IPS-18c (cell line): ENCODE measurements at regions not wholly inside any gene's neighbourhood (a gene's known extent, or its start where the extent isn't known, plus 50 kb on each side); places are given as distances from the start of the nearest gene placed in this dataset.
"Not testable (repeated sequence)": the region's sequence is repeated elsewhere in the genome, so short reads cannot be mapped to it uniquely, and the experiment has no call there.

ENCODE experiments used
- H3K4me3 ChIP-seq: 2 replicates; pipeline ENCODE4 v1.7.0; 2013; ENCODE audit warnings: low read depth, mild to moderate bottlenecking, low read length, moderate library complexity; ENCODE audit not compliant: insufficient read depth
- H3K9me3 ChIP-seq: one replicate; pipeline ENCODE4 v1.6.1; 2013; ENCODE audit warnings: mild to moderate bottlenecking, low read length, moderate library complexity; ENCODE audit not compliant: control insufficient read depth, insufficient read depth

- not testable (repeated sequence) for H3K4me3 ChIP-seq
Observed at GRCh38 chr11:44442893-44443673, 122.4 kb upstream of the CD82 start.

GRCh38 chr11:44443836-44444769 lies 121.4 kb upstream of the CD82 start:
- no peak overlapping the region for H3K4me3 ChIP-seq
- H3K9me3 ChIP-seq = no peaks in the 10 kb centered on the region

More at GRCh38 chr11:44442893-44443673, 122.4 kb upstream of the CD82 start:
- not testable (repeated sequence) for H3K9me3 ChIP-seq

GRCh38 chr11:44444770-44445321 lies 120.6 kb upstream of the CD82 start:
- no peak overlapping the region for H3K4me3 ChIP-seq
- no peaks in the 10 kb centered on the region for H3K9me3 ChIP-seq

DNA sequence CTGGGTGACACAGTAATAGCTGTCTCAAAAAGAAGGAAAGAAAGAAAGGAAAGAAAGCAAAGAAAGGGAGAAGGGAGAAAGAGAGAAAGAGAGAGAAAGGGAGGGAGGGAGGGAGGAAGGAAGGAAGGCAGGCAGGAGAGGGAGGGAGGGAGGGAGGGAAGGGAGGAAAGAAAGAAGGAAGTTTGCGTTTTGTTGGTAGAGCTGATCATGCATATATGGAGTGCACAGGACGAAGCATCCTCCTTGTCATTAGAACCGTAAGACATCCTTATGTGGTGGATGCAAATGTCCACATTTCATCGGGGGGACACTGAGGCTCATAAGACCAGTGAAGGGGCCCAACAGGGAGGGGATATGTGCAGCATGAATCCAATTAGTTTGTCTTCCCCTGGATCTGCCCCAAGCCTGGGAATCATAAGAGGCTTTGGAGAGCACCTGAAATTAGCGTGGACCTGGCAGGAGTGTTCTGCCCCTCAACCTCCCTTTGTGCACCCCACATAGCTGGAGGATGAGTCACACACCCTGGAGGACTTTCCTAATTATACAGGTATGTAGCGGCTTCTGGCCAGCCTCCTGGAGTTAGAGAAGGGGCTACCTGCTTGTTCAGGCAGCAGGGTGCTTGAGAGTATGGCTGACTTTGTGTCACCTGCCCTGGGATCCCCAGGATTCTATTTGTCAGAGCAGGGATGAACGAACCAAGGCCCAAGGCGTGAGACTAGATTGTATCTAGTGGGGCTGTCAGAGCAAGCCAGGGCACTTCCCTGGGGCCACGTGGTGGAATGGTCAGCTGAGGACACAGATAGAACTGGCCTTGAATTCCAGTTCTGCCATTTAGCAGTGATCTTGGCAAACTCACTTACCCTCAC lies 119.7 kb upstream of the CD82 start:
- no peaks in the 10 kb centered on the region for H3K9me3 ChIP-seq
- no peak overlapping the region for H3K4me3 ChIP-seq

DNA sequence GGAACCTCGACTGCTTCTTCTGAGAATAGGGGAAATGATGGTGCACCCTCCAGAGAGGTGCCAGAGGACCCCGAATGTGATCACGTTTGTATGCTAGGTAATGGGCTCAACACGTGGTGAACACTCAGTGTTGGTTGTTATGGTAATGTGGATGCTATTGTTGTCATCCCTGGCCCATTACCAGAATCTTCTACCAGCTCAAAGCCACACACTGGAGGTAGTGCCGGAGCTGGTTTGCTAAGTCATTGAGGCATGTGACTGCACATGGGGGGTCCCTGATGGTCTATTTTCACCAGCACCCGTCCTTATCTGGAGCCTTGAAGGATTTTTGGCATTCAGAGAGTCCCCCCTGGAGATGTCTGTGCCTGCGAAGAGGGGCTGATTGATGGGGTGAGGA lies 119.1 kb upstream of the CD82 start:
- Histone ChIP-seq H3K9me3 (no peaks in the 10 kb centered on the region), H3K4me3 (no peak overlapping the region)

- Histone ChIP-seq H3K9me3 (no peaks in the 10 kb centered on the region), H3K4me3 (no peak overlapping the region)
Observed at GRCh38 chr11:44446996-44447771, 118.3 kb upstream of the CD82 start.

DNA sequence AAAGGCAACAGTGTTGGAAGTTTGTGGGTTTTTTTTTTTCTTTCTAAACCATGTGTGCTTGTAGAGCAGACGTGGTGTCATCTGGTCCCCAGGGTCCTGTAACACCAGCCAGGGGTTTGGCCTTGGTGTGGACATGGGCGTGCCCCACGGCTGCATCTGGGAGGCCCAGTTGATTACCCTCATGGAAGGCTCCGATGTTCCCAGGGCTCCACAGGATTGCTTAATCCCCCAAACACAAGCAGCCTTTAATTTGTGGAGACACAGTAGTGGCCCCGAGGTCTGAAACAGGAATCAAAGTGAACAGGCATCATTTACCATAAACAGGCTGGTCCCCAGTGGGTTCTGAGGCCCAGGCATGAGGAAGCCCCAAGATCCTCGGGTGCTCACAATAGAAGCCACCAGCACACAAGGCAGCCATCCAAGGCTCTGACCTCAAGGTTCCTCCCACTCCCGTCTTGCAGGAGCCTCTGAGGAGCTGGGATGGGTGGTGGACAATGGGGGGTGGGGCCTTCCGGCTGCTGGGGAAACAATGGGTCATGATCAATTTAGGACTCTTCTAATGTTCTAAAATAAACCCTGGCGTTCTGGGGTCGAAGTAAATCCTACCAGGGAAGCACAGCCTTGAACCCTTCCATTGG lies 115.0 kb upstream of the CD82 start:
- Histone ChIP-seq H3K4me3 (no peak overlapping the region), H3K9me3 (no peaks in the 10 kb centered on the region)

DNA sequence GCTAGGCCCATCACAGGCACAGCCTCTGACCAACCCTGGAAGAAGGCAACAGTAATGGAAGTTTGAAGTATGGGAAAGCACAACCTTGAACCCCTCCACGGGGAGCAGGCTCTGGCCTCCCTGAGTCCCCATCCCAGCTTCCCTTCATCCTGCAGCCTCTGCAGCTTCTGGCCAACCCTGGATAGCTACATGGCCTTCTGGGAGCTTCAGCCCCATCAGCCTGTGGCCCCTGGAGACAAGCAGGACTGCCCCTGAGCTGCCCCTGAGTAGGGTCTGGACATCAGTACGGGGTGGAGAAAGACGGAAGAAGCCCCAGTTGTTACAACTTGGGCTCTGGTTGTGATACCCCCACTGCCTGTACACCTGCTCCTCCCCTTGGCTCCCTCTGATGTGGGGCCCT lies 113.8 kb upstream of the CD82 start:
- Histone ChIP-seq H3K9me3 (no peaks in the 10 kb centered on the region), H3K4me3 (no peak overlapping the region)

DNA sequence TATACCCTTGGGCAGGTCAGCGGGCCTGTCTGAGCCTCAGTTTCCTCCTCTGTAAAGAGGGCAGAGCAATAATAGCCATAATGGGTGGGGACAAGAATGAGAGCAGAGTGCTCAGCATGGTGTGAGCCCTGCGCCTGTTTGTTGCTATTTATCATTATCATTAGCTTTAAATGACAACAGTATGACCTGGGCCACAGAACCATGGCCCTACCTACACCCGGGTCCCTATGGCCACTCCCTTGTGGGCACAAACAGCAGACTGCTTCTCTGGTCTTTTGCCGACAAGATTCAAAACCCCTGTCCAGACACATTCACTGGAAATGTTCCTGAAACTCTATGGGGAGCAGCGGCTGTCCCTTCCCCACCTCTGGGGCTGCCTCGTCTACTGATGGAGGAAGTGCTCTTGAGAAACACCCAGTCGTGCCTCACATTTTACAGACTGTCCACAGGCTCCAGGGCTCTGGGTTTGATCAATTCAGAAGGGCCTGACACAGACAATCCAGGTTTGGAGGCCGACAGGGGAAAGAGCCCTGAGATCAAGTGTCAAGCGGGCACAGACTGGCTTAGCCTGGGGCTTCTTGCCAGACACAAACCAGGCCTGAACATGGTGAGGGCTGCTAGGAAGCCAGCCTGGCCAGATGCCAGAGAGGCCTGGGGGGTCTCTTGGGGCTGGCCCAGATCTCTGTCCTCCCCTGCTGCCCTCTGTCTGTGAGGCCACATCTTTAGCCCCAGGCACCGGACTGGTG lies 112.5 kb upstream of the CD82 start:
- Histone ChIP-seq H3K4me3 (no peak overlapping the region), H3K9me3 (no peaks in the 10 kb centered on the region)

GRCh38 chr11:44453871-44454270 lies 111.6 kb upstream of the CD82 start:
- Histone ChIP-seq H3K9me3 (no peaks in the 10 kb centered on the region), H3K4me3 (no peak overlapping the region)

GRCh38 chr11:44454666-44455065 lies 110.8 kb upstream of the CD82 start:
- no peaks in the 10 kb centered on the region for H3K9me3 ChIP-seq
- H3K4me3 ChIP-seq = no peak overlapping the region

- H3K4me3 ChIP-seq = no peak overlapping the region
- no peaks in the 10 kb centered on the region for H3K9me3 ChIP-seq
Observed at GRCh38 chr11:44456544-44457300, 108.7 kb upstream of the CD82 start.

DNA sequence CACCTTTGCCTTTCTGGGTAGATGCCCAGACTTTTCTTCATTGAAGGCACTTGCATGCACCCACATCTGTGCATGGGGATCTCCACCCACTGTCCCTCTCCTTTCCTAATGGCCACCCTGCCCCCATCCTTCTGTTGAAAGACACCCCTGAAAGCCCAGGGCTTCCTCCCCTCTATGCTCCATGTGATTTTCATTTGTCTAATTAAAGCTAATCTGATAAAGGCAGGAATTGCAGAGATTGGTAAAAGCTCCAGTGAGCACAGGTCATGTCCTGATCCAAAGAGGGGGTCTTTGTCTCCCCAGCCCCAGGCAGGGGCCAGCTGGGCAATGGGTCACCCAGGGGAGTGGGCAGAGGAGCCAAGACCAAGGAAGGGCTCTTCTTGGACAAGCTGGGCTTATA lies 107.6 kb upstream of the CD82 start:
- H3K4me3 ChIP-seq = no peak overlapping the region
- no peaks in the 10 kb centered on the region for H3K9me3 ChIP-seq

DNA sequence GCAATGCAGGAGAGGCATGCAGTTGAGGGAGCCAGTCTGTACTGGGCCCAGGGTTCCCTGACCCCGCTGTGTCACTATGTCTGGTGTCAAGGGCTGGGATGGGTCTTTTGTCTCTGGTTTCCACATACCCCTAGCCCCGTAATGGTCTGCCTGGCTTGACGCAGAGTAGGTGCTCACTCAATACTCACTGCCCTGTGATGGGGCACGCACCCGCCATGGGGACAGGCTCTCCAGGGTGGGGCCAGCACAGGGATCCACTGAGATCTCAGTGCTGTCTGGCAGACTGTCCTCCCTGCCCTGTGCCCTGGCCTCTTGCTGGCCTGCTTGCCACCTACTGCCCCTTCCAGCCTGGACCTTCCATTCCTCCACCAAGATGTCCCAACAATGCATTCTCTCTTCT lies 101.7 kb upstream of the CD82 start:
- peaks cover 7% of the 10 kb centered on the region for H3K9me3 ChIP-seq

DNA sequence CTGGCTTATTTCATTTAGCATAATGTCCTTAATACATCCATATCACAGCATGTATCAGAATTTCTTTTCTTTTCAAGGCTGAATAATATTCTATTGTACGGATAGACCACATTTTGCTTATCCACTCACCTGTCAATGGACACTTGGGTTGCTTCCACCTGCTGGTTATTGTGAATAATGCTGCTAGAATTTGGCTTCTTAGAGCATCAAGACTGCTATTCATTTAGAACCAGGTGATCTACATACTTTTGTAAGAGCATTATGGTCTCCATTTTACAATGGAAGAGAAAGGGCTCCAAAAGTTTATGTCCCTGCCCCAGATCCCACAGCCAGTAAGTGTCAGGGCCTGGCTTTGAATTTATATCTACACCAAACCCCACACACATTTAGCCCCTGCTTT lies 100.7 kb upstream of the CD82 start:
- Histone ChIP-seq H3K4me3 (no peak overlapping the region), H3K9me3 (peaks cover 7% of the 10 kb centered on the region)

More for the DNA sequence above, 101.7 kb upstream of the CD82 start:
- H3K4me3 ChIP-seq = no peak overlapping the region
